GM19372 (cell line): ENCODE measurements at regions not wholly inside any gene's neighbourhood (a gene's known extent, or its start where the extent isn't known, plus 50 kb on each side); places are given as distances from the start of the nearest gene placed in this dataset.

Experiments used
- ATAC-seq: cut with Tn5 transposase; IDR thresholded peaks from one replicate; pipeline ENCODE4 v1.9.1; 2021; ENCODE audit warnings: mild to moderate bottlenecking, low read depth, moderate library complexity; ENCODE audit not compliant: unreplicated experiment

DNA sequence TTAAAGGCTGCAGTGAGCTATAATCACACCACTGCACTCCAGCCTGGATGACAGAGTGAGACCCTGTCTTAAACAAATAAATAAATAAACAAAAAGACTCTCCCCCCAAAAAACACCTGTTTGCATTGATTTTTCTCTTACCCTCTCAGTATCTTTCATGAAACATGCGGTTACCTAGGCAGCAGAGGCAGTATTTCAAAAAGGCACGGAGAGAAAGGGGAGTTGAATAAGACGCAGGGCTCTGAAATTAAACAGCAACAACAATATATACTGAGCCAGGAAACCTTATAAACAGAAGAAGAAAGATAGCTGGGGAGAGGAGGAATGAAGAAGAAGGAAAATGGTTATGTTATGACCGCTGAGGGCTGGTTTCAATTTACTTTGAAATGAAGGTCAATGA lies 277.6 kb downstream of the BTG1 start:
- no peak for ATAC-seq

DNA sequence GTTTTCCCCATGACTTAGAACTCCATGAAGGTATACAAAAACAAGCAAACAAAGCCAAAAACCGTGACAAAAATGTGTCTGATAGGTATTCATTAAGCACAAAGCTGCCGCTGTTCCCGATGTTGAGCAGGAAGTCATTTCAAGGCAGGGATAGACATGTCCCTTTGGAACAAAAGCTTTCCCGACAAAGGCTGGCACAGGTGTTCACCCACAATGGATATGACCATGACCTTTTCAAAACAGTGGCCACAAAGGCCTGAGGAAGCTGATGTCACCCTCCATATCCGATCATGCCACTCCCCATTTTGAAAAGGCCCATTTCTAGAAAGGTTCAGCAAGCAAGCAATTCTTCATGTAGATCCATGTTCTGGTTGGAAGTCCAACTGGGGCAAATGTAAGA lies 279.1 kb downstream of the BTG1 start:
- no peak for ATAC-seq

DNA sequence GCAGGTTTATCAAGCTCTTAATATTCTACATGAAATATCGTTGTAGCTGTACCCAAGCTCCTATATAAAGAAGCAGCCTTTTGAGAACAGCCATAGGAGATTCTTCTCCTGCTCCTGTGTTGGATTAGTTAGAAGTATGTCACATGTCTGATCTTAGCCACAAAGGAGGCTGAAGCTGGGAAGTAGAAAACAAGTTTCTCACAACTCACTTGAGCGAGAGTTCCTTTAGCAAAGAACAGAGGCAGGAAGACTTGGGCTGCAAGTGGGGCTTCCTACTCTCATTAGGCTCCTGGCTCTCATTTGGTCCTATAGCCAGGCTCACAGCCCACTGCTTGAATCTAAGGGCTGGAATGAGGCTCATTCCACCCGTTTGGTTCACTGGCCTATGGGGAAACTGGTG lies 281.9 kb downstream of the BTG1 start:
- ATAC-seq = no peak

DNA sequence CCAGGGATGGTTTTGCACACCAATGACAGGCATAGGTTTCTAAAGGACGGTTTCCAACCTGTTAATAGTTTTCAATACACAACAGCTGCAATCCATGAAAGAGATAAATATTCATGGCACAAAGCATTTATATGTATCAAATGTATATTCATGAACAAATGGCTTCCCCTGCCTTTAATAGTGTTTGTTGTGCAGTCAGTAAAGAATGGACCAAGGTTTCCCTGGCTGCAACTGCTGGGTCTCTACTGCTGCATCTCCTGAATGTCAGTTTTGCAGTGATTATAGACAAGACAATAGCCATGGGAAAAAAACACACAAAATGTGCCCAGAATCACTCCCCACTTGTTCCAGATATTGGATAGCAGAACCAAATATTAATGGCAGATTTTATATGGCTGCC lies 284.1 kb downstream of the BTG1 start:
- no peak for ATAC-seq

DNA sequence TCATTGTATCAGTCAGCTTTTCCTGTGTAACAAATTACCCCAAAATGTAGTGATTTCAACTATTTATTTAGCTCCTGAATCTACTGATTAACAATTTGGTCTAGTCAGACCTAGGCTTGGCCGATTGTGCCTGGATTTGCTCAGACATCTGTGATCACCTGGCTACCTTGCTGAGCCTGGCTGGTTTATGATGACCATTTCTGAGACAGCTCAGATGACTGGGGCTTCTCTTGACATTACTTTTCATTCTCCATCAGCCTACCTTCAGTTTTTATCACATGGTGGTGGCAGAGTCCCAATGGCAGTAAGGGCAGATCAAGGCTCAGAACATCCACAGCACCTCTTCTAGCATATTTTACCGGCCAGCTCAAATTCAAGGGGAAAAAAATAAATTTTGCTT lies 286.3 kb downstream of the BTG1 start:
- no peak for ATAC-seq

DNA sequence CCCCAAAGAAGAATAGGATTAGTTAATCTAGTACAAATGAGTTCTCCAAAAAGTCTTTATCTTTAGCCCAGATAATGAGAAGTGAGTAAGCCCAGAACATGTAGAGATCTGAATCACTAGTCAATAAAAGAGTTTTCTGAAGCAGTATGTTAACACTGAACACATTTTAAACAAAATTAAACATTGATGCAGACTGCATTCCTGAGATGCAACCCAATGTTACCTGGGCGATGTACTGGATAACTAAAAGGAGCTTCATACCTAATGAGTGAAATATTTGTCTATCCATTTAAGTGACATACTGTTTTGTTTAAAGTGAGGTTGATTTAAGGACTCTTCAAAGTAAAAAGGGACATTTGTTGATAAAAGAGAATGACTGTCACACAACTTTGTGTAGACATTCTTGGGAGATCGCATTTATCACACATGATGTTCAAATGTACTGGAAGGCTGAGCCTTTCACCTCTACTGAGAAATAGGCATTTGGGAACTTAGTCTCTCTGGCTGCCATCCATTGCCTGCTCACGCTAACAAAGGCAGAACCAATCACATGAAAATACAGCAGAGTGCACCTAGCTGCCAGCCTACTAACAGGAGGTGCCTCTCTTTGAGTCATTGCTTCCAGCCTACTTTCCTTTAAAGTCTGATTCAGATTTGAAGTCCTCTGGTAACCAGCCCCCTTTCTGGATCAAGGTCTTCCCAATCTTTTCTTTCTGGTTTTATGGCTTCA lies 287.7 kb downstream of the BTG1 start:
- no peak for ATAC-seq

DNA sequence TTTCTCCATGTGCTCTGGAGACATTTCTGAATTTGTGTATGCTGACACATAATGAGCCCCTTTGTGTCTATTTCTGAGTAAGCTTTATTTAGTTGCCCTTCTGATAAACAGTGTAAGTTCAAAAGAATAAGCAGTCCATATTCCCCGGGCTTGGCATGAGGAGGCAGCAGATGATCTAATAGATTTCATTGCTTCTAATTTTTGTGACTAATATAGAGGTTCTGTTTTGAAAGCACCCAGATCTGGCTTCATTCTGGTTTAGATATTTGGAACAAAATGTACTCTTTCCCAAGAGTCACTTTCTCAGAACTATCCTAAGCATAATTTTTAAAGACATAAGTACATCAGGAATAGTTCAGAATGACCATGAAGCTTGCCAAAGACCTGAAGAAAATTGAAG lies 290.9 kb downstream of the BTG1 start:
- ATAC-seq = no peak

DNA sequence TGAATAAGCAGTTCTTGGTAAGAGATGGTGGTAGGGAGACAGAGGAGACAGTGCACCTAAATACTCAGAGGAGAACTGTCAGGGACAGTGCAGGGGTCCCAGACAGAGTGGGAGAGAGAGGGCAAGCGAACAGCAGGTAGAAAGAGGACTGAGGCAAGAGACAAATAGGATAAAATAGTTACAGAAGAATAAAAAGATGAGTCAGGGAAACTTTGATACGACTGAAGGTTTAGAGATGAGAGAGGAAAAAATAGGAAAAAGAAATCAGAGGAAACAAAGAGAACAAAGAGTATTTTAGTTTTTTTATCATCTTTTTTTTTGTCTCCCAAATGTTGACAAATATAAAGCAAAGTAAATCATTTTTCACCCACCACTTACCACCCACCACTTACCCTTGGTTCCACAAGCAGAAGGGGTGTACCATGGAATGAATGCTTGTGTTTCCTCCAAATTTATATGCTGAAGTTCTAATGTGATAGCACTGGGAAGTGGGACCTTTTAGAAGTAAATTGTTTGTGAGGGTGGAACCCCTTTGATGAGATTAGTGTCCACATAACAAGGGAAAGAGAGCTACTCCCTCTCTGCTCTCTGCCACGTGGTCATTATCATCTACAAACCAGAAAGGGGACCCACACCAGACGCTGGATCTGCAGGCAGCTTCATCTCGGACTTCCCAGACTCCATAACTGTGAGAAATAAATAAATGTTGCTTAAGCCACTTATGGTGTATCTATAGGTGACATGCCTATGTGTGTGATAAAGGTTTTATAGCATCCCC lies 292.1 kb downstream of the BTG1 start:
- no peak for ATAC-seq

DNA sequence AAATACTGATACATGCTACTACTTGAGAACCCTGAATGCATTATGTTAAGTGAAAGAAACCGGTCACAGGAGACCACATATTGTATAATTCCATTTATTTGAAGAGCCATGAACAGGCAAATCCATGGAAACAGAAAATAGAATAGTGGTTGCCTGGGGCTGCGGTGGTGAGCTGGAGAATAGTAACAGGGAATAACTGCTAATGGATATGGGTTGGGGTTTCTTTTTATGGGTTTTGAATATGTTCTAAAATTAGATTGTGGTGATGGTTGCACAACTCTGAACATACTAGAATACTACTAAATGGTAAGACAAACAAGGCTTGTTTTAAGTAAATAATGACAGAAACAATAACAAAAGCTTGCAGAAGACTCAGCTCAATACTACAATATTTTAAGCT lies 293.0 kb downstream of the BTG1 start:
- no peak for ATAC-seq

DNA sequence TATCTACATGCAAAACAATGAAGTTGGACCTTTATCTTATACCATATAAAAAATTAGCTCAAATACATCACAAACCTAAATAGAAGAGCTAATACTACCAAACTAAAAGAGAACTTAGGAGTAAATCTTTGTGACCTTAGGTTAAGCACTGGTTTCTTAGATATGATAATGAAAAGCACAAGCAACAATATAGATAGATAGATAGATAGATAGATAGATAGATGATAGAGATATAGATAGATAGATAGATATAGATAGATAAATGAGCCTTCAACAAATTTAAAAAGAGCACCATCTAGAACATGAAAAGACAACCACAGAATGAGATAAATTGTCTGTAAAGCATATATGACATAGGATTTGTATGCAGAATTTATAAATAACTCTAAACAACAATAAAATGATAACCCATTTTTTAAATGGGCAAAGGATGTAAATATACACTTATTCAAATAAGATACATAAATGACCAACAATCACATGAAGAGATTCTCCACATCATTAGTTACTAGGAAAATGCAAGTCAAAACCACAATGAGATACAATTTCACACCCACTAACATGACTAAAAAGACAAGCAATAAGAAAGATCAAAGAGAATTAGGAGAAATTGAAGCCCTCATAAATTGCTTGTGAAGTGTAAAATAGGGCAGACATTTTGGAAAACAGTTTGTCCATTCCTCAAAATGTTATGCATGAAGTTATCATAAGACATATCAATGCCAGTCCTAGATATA lies 293.7 kb downstream of the BTG1 start:
- no peak for ATAC-seq

DNA sequence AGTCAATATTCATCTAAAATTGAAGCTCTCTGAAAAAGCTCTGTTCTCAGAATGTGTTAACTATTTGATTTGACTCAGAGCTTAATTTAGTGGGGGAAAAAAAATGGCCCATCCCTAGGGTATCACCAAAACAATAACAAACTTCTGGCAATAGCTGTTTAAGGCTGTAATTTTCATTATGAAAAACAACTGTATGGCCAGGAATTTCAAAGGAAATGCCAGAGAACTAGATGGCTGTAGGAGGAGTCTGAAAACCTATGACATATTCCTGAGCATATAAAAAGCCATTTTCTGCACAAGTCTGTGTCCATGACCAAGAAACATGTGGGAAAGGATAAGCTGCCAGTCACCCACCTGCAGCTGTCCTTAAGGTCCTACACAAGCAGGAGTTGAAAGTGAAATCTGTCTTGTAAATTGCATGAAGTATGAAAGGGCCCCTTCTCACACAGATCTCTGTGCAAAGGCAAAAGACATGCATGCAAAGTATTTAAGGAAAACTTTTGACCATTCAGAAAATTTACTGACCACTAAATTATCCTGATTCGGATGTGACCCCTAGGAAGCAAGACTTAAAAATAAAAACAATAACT lies 299.1 kb downstream of the BTG1 start:
- no peak for ATAC-seq

DNA sequence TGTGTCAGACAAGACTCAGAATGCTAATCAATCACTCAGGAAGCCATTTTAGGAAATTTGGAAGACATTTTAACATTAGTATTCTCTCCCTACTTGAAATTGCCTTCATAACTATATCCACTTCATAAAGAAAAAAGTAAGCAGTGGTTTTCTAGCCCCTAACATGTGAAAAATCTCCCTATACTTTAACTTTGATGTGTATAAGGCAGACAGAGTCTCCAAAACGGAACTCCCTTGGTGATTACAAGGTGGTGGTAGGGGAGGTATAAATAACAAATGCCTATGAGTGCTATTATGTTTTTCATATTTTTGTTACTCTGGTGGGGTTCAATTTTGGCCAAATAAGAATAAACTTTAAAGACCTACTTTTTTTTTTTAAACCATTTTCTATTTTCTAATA lies 300.3 kb downstream of the BTG1 start:
- no peak for ATAC-seq

DNA sequence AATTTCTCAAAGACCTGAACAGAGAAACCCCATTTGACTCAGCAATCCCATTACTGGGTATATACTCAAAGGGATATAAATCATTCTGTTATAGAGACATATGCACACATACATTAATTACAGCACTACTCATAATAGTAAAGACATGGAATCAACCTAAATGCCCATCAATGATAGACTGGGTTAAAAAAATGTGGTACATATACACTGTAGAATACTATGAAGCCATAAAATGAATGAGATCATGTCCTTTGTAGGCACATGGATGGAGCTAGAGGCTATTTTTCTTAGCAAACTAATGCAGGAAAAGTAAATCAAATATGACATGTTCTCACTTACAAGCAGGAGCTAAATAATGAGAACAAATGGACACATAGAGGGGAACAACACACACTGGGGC lies 303.8 kb downstream of the BTG1 start:
- no peak for ATAC-seq

DNA sequence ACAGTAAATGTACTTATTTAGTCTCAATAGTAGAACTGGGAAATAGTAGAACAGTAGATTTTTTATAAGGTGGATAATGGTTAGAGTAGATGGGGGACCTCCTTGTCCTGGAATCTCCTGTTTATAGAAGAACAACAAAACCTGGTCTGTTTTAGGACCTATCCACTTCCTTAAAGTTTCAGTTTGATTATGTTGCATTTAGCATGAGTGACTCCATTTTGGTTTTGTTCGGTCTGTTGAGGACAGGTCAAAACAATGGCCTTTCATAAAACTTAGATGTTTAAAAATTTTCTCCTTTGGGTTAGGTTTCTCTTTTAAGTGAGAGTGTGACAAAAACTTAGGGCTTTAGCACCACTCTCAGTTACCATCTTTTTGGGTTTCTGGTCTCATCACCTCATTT lies 308.9 kb downstream of the BTG1 start:
- ATAC-seq = no peak

DNA sequence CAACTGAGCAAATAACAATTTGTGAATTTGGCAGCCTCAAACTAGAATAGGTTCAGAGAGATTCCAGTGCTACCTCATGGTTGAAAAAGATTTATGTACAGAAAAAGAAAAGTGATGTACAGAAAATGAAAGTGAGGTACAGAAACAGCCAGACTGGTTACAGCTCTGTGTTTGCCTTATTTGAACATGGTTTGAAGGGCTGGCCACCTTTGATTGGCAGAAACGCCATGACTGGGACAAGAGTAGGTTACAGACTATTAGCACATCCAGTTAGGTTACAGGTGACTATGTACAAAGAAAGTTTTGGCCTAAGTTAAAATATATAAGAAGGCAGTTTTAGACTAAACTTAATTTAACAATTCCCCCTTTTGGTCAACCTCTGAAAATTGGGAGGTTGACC lies 309.4 kb downstream of the BTG1 start:
- ATAC-seq = no peak

DNA sequence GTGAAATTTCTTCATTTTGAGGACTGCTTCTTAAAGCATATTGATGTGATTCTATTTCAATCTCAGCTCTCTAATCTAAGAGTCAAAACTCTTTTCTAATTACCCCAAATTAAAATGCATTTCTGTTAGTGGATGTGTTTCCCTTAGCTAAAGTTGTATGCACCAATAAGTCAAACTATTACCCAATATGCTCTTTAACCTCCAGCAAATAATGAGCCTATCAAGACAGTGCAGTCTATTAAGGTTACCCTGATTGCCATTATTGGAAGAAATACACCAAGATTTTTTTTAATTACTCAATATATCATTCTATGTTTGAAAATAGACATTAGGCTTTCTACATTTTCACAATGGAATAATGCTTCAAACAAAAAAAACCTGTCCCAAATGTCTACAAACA lies 310.0 kb downstream of the BTG1 start:
- ATAC-seq = no peak

DNA sequence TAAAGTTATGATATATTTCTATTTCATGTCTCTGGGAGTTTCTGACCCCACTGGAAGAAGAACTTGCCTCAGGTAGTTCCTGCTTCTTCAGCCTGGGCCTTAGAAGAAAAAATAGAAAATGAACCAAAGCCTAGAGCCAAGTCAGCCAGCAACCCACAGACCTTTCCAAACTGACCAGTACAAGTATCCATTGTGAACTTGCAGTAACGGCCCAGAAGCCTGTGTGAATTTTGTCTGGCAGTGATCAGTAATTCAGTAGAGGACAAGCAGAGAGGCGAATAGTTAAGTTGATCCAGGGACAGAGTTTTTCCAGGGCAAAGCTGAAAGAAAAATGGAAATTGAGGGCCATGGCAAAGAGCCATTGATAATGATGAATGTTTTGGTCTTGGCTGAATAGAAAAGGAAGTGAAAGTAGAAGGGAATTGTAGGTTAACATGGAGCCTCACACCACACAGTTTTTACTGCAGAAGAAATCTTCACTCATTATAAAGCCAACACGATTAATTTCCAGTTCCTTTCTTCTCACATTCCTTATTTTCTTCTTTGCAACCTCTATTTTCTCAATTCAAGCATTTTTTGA lies 311.8 kb downstream of the BTG1 start:
- ATAC-seq = no peak

DNA sequence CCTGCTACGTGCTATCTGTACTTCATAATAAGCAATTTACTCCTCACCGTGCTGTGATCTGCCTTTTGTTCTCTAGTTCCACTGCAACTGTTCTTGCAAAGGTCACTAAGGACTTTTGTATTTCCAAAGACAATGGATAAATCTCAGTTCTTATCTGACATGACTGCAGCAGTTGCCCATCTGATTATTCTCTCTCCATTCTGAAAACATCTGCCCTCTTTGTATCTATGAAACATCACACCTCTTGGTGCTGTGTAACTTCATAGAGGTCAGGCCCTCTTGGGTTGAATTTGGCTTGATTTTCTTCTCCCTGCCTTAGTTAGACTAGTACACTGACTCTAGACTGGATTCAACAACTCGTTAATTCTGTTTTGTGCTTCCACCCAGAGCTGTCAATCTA lies 319.6 kb downstream of the BTG1 start:
- ATAC-seq = no peak

DNA sequence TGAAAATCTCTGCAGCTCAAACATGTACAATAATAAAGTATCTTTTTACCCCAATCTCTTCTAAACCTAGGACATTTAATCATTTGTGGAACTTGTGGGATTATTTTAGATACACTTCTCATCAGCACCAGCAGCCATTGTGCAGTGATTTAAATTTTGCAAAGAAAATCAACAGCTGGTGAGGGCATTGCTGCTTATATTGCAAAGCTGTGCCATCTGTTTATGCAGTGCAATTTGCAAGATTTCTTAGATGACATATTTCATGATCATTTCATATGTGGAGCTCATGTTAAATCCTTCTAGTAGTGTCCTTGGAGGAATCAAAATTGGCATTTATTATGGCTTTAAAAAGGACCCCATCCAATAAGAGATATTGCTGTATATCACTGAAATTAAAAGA lies 320.7 kb downstream of the BTG1 start:
- ATAC-seq = no peak

DNA sequence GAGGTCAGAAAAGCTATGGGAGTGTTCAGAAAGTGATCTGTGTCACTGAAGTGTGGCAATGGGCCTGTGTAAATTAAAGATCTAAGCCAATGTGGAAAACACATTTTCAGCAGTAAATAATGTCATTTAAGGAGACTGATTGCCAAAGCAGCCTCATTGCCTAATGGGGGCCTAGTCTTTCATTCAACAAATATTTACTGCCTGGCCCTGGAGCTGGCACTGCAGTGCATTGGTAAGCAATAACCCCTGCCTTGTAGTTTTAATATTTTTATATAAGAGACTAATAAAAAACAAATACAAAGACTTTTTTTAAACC lies 326.6 kb downstream of the BTG1 start:
- ATAC-seq = no peak
